ENCODE measurements at regions not wholly inside any gene's neighbourhood (a gene's known extent, or its start where the extent isn't known, plus 50 kb on each side); places are given as distances from the start of the nearest gene placed in this dataset.
"Not testable (repeated sequence)": the region's sequence is repeated elsewhere in the genome, so short reads cannot be mapped to it uniquely, and the experiment has no call there.

GRCh38 chr4:45283352-45283751, 557.0 kb upstream of the GNPDA2 start:
- TF ChIP-seq, protein P1, sequence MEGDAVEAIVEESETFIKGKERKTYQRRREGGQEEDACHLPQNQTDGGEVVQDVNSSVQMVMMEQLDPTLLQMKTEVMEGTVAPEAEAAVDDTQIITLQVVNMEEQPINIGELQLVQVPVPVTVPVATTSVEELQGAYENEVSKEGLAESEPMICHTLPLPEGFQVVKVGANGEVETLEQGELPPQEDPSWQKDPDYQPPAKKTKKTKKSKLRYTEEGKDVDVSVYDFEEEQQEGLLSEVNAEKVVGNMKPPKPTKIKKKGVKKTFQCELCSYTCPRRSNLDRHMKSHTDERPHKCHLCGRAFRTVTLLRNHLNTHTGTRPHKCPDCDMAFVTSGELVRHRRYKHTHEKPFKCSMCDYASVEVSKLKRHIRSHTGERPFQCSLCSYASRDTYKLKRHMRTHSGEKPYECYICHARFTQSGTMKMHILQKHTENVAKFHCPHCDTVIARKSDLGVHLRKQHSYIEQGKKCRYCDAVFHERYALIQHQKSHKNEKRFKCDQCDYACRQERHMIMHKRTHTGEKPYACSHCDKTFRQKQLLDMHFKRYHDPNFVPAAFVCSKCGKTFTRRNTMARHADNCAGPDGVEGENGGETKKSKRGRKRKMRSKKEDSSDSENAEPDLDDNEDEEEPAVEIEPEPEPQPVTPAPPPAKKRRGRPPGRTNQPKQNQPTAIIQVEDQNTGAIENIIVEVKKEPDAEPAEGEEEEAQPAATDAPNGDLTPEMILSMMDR (IDR thresholded peaks at IDR 0.05; ENCODE audit: insufficient read depth, low read depth, low read length, missing control alignments) = no peak
- no peak overlapping the region for H3K4me3 ChIP-seq (ENCODE audit: low read depth, low read length)
- no peak for DNase-seq (ENCODE audit: low read depth)

DNA sequence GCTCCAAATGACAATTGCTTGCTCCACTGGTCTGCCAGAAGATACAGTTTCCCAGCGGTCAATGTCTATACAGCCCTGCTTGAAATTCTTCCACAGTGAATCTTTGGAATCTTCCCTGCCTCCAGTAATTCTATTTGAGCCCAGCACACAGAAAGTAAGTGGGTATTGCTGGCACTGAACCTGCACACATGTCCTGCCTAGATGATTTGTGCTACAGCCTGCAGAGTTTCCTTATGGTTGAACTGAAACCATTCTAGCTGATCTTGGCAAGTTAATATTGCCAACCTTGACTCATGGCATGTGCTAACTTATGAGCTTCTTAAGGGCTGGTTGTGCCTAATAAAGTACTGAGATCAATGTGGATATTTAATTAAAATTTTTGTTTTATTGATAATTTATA, 553.8 kb upstream of the GNPDA2 start:
- TF ChIP-seq, protein P1 (IDR thresholded peaks at IDR 0.05; ENCODE audit: insufficient read depth, low read depth, low read length, missing control alignments) = no peak

GRCh38 chr4:45275862-45276261, 549.5 kb upstream of the GNPDA2 start:
- no peak overlapping the region for H3K4me3 ChIP-seq (ENCODE audit: low read depth, low read length)
- no peak for DNase-seq (ENCODE audit: low read depth)
- TF ChIP-seq, protein P1 (IDR thresholded peaks at IDR 0.05; ENCODE audit: insufficient read depth, low read depth, low read length, missing control alignments) = no peak

More for the DNA sequence above, 553.8 kb upstream of the GNPDA2 start:
- no peak for DNase-seq (ENCODE audit: low read depth)
- H3K4me3 ChIP-seq (ENCODE audit: low read depth, low read length) = no peak overlapping the region

- H3K4me3 ChIP-seq (ENCODE audit: low read depth, low read length); DNase-seq (ENCODE audit: low read depth): not testable (repeated sequence)
Observed at GRCh38 chr4:45248106-45248505, 521.8 kb upstream of the GNPDA2 start.

GRCh38 chr4:45241976-45242375, 515.6 kb upstream of the GNPDA2 start:
- H3K4me3 ChIP-seq (ENCODE audit: low read depth, low read length) = no peak overlapping the region
- TF ChIP-seq, protein P1 (IDR thresholded peaks at IDR 0.05; ENCODE audit: insufficient read depth, low read depth, low read length, missing control alignments) = no peak
- DNase-seq (ENCODE audit: low read depth) = no peak

- no peak overlapping the region for H3K4me3 ChIP-seq (ENCODE audit: low read depth, low read length)
- TF ChIP-seq, protein P1 (IDR thresholded peaks at IDR 0.05; ENCODE audit: insufficient read depth, low read depth, low read length, missing control alignments) = no peak
- DNase-seq (ENCODE audit: low read depth) = no peak
Observed at GRCh38 chr4:45229206-45229605, 502.9 kb upstream of the GNPDA2 start.

GRCh38 chr4:45215976-45216542, 489.7 kb upstream of the GNPDA2 start:
- H3K4me3 ChIP-seq (ENCODE audit: low read depth, low read length) = no peak overlapping the region
- DNase-seq (ENCODE audit: low read depth) = no peak
- TF ChIP-seq, protein P1 (IDR thresholded peaks at IDR 0.05; ENCODE audit: insufficient read depth, low read depth, low read length, missing control alignments) = no peak

DNA sequence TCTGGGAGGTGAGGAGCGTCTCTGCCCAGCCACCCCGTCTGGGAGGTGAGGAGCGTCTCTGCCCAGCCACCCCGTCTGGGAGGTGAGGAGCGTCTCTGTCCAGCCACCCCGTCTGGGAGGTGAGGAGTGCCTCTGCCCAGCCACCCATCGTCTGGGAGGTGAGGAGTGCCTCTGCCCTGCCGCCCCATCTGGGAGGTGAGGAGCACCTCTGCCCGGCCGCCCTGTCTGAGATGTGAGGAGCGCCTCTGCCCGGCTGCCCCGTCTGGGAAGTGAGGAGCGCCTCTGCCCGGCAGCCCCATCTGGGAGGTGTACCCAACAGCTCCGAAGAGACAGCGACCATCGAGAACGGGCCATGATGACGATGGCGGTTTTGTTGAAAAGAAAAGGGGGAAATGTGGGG, 482.1 kb upstream of the GNPDA2 start:
- not testable (repeated sequence) for DNase-seq (ENCODE audit: low read depth); H3K4me3 ChIP-seq (ENCODE audit: low read depth, low read length)

GRCh38 chr4:45207864-45208331, 481.5 kb upstream of the GNPDA2 start:
- DNase-seq (ENCODE audit: low read depth); H3K4me3 ChIP-seq (ENCODE audit: low read depth, low read length): not testable (repeated sequence)

- DNase-seq (ENCODE audit: low read depth) = not testable (repeated sequence)
Observed at GRCh38 chr4:45207241-45207863, 481.0 kb upstream of the GNPDA2 start.

More at GRCh38 chr4:45207241-45207863, 481.0 kb upstream of the GNPDA2 start:
- H3K4me3 ChIP-seq (ENCODE audit: low read depth, low read length) = not testable (repeated sequence)

Measured in GM12865 (cell line).